Spleen (tissue), 7 donors: ENCODE measurements at regions not wholly inside any gene's neighbourhood (a gene's known extent, or its start where the extent isn't known, plus 50 kb on each side); places are given as distances from the start of the nearest gene placed in this dataset.

ENCODE experiments used
- POLR2A ChIP-seq, 3 donors: fragments of 450-650 bp; IDR thresholded peaks; one replicate each; pipeline ENCODE4 v1.5.1; 2017; ENCODE audit warnings: antibody characterized with exemption in 3 of 3, mild to moderate bottlenecking in 1 of 3
- TF ChIP-seq, protein P1 (sequence below), 11 experiments: fragments of 200-600 bp in 7 of 11; fragments of 450-650 bp in 4 of 11; sonication (generic) in 4 of 11; IDR thresholded peaks in 8 of 11; conservative IDR thresholded peaks in 3 of 11; 1 replicate in 7 of 11; 2 replicates in 4 of 11; pipeline versions ENCODE4 v1.4.0 to v1.8.0; 2016 to 2021; ENCODE audit warnings: antibody characterized with exemption in 11 of 11, inconsistent platforms in 4 of 11, mild to moderate bottlenecking in 1 of 11
- donor health status: DM: no; HTN: no; CAD: no; lungs with moderate emphysema.
- donor health status: DM: no; HTN: no; CAD: no.
- donor health status: DM: no; HTN: no; CAD: no.

DNA sequence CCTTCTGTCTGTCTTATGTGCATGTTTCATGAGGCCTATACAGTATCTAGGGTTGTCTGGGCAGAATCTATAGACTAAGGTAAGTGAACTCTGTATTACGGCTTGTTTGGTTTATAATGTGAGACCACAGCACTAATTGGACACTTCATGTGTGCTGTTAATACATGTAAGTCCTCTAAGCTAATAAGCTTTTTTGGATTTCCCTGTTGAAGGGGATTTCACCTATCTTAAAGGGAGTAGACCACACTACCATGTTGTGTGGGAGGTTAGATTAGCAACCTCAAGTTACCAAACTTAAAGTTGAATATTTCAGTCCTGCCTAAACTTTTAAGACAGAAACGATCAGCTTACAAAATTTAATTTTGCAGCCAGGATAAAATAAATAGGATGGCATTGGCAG is 189.8 kb upstream of the GOLIM4 start:
- TF ChIP-seq, protein P1, sequence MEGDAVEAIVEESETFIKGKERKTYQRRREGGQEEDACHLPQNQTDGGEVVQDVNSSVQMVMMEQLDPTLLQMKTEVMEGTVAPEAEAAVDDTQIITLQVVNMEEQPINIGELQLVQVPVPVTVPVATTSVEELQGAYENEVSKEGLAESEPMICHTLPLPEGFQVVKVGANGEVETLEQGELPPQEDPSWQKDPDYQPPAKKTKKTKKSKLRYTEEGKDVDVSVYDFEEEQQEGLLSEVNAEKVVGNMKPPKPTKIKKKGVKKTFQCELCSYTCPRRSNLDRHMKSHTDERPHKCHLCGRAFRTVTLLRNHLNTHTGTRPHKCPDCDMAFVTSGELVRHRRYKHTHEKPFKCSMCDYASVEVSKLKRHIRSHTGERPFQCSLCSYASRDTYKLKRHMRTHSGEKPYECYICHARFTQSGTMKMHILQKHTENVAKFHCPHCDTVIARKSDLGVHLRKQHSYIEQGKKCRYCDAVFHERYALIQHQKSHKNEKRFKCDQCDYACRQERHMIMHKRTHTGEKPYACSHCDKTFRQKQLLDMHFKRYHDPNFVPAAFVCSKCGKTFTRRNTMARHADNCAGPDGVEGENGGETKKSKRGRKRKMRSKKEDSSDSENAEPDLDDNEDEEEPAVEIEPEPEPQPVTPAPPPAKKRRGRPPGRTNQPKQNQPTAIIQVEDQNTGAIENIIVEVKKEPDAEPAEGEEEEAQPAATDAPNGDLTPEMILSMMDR (IDR thresholded peaks at IDR 0.05 in 8 of 11, conservative IDR thresholded peaks at IDR 0.05 in 3 of 11), result no peak
- TF ChIP-seq POLR2A (IDR thresholded peaks at IDR 0.05), result no peak
